Naive thymus-derived CD4-positive, alpha-beta T cell (primary cell): ENCODE measurements at regions not wholly inside any gene's neighbourhood (a gene's known extent, or its start where the extent isn't known, plus 50 kb on each side); places are given as distances from the start of the nearest gene placed in this dataset.
"Not testable (repeated sequence)": the region's sequence is repeated elsewhere in the genome, so short reads cannot be mapped to it uniquely, and the experiment has no call there.

Experiments
- ATAC-seq: fragments of 150-1000 bp; cut with Tn5 transposase; 2 replicates; pipeline ENCODE4 v1.10.0; 2021; ENCODE audit warnings: mild to moderate bottlenecking, moderate library complexity
- CTCF ChIA-PET: fragments of 350-600 bp; sonication (Branson Sonifier 250); formaldehyde crosslinking; loops from one replicate; lab custom pipeline; 2021; ENCODE audit warnings: antibody characterized with exemption; lab: Charles Lee
- POLR2A ChIA-PET: fragments of 350-600 bp; sonication (Branson Sonifier 250); formaldehyde crosslinking; loops from one replicate; lab custom pipeline; 2021; ENCODE audit warnings: antibody characterized with exemption, inconsistent platforms; lab: Charles Lee
- DNase-seq, 9 donors: peaks; one replicate each; pipeline versions ENCODE4 v3.0.0 to v3.0.0-alpha.2; 2020 to 2022; ENCODE audit warnings: mixed read lengths in 1 of 9
- H3K27ac ChIP-seq: one replicate; pipeline ENCODE4 v1.7.0; 2013; ENCODE audit warnings: mild to moderate bottlenecking, low read depth, low read length, moderate library complexity
- H3K27me3 ChIP-seq, 2 donors: one replicate each; pipeline ENCODE4 v1.7.0; 2013; ENCODE audit warnings: low read length in 2 of 2, mild to moderate bottlenecking in 2 of 2, moderate library complexity in 2 of 2; ENCODE audit not compliant: control insufficient read depth in 2 of 2, insufficient read depth in 2 of 2
- H3K36me3 ChIP-seq, 3 experiments: 1 replicate in 2 of 3; 2 replicates in 1 of 3; pipeline ENCODE4 v1.7.0; 2013; ENCODE audit warnings: low read length in 3 of 3, mild to moderate bottlenecking in 3 of 3, moderate library complexity in 1 of 3; ENCODE audit not compliant: insufficient read depth in 3 of 3, control insufficient read depth in 2 of 3
- H3K4me1 ChIP-seq, 2 donors: one replicate each; pipeline ENCODE4 v1.7.0; 2013; ENCODE audit warnings: low read length in 2 of 2, mild to moderate bottlenecking in 2 of 2, moderate library complexity in 1 of 2; ENCODE audit not compliant: control insufficient read depth in 2 of 2, insufficient read depth in 2 of 2
- H3K4me3 ChIP-seq: 2 replicates; pipeline ENCODE4 v1.7.0; 2013; ENCODE audit warnings: mild to moderate bottlenecking, low read length
- H3K9me3 ChIP-seq, 3 experiments: 1 replicate in 2 of 3; 2 replicates in 1 of 3; pipeline ENCODE4 v1.7.0; 2013; ENCODE audit warnings: low read length in 3 of 3; ENCODE audit not compliant: control insufficient read depth in 2 of 3
- H3K27ac Mint-ChIP-seq, 9 donors: one replicate each; pipeline ENCODE4 v1.8.0; 2020 to 2022; ENCODE audit warnings: mixed read lengths in 9 of 9, mild to moderate bottlenecking in 8 of 9, moderate library complexity in 5 of 9, inconsistent platforms in 2 of 9
- H3K27me3 Mint-ChIP-seq, 5 donors: one replicate each; pipeline ENCODE4 v1.8.0; 2021 to 2022; ENCODE audit warnings: mixed read lengths in 5 of 5, mild to moderate bottlenecking in 1 of 5
- H3K36me3 Mint-ChIP-seq, 5 donors: one replicate each; pipeline ENCODE4 v1.8.0; 2020 to 2022; ENCODE audit warnings: mixed read lengths in 5 of 5, mild to moderate bottlenecking in 3 of 5, inconsistent platforms in 1 of 5
- H3K4me1 Mint-ChIP-seq, 7 donors: one replicate each; pipeline ENCODE4 v1.8.0; 2020 to 2022; ENCODE audit warnings: mixed read lengths in 7 of 7, mild to moderate bottlenecking in 3 of 7, inconsistent platforms in 1 of 7
- H3K4me3 Mint-ChIP-seq, 10 donors: one replicate each; pipeline ENCODE4 v1.8.0; 2020 to 2022; ENCODE audit warnings: mild to moderate bottlenecking in 10 of 10, mixed read lengths in 10 of 10, moderate library complexity in 6 of 10, inconsistent platforms in 2 of 10
- H3K9me3 Mint-ChIP-seq, 11 donors: one replicate each; pipeline ENCODE4 v1.8.0; 2020 to 2022; ENCODE audit warnings: mixed read lengths in 11 of 11, mild to moderate bottlenecking in 4 of 11, inconsistent platforms in 1 of 11, moderate library complexity in 1 of 11
- intact Hi-C, 2 donors: fragments of 100-400 bp; cut with micrococcal nuclease; formaldehyde crosslinking; loops; one replicate each; pipeline ENCODE4 v1.15.1; 2023

- H3K27me3 ChIP-seq, H3K27me3 Mint-ChIP-seq, H3K9me3 Mint-ChIP-seq, H3K4me1 ChIP-seq, H3K36me3 ChIP-seq, H3K36me3 Mint-ChIP-seq, H3K4me3 ChIP-seq, H3K27ac Mint-ChIP-seq, POLR2A ChIA-PET, H3K9me3 ChIP-seq, H3K27ac ChIP-seq: not testable (repeated sequence)
- intact Hi-C loops: loop anchor here (2.0 to 10.0 kb wide), 4 partner anchors 251 to 1243 kb away; partner anchors contain the start of gene RP9 (in 1 of the 2)
- Mint-ChIP-seq H3K4me3 (peak overlapping the region in 7 of 10 donors; percentile 26 to 63 (median 51)), H3K4me1 (peaks cover 7 to 17% (median 11%) of the 10 kb centered on the region in 7 donors)
- CTCF ChIA-PET: interaction anchor here (0.7 kb wide), 2 partner anchors 154 to 1895 kb away, joined by 3 read pairs; no protein-coding TSS in a partner anchor
- peak in 6 of 9 donors; percentile 10 to 52 (median 30) for DNase-seq
- ATAC-seq: peak; percentile 91
These were observed 196.9 kb downstream of the AVL9 start for GRCh38 chr7:32691965-32692815.

DNA sequence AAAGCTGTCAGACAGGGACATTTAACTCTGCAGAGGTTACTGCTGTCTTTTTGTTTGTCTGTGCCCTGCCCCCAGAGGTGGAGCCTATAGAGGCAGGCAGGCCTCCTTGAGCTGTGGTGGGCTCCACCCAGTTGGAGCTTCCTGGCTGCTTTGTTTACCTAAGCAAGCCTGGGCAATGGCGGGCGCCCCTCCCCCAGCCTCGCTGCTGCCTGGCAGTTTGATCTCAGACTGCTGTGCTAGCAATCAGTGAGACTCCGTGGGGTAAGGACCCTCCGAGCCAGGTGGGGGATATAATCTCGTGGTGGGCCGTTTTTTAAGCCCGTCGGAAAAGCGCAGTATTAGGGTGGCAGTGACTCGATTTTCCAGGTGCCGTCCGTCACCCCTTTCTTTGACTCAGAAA lies 192.8 kb downstream of the AVL9 start:
- H3K4me3 ChIP-seq, H3K36me3 ChIP-seq, H3K4me3 Mint-ChIP-seq, H3K27ac ChIP-seq, H3K36me3 Mint-ChIP-seq, CTCF ChIA-PET, H3K27ac Mint-ChIP-seq, H3K9me3 Mint-ChIP-seq, POLR2A ChIA-PET, DNase-seq, H3K27me3 Mint-ChIP-seq, ATAC-seq, intact Hi-C loops, H3K4me1 ChIP-seq, H3K9me3 ChIP-seq, H3K27me3 ChIP-seq: not testable (repeated sequence)
- H3K4me1 Mint-ChIP-seq: peaks cover 7 to 17% (median 11%) of the 10 kb centered on the region in 7 donors

GRCh38 chr7:32681174-32681518 lies 185.9 kb downstream of the AVL9 start:
- Mint-ChIP-seq H3K36me3 (peaks cover 0 to 6% (median 0%) of the 10 kb centered on the region in 5 donors), H3K27me3 (peaks cover 0 to 21% (median 0%) of the 10 kb centered on the region in 5 donors), H3K27ac (no peak overlapping the region), H3K9me3 (peaks cover 0 to 4% (median 0%) of the 10 kb centered on the region in 11 donors), H3K4me3 (no peak overlapping the region), H3K4me1 (no peaks in the 10 kb centered on the region)
- no peaks in the 10 kb centered on the region for H3K27me3 ChIP-seq
- ATAC-seq: no peak
- ChIA-PET CTCF (no interaction called here), POLR2A (no interaction called here)
- H3K4me1 ChIP-seq: no peaks in the 10 kb centered on the region
- no peaks in the 10 kb centered on the region for H3K9me3 ChIP-seq
- no peaks in the 10 kb centered on the region for H3K36me3 ChIP-seq
- no peak overlapping the region for H3K27ac ChIP-seq
- no peak for DNase-seq
- intact Hi-C loops: no loop called here
- no peak overlapping the region for H3K4me3 ChIP-seq

- CTCF ChIA-PET: no interaction called here
- Histone ChIP-seq H3K4me1 (no peaks in the 10 kb centered on the region), H3K27me3 (no peaks in the 10 kb centered on the region), H3K4me3 (no peak overlapping the region), H3K36me3 (no peaks in the 10 kb centered on the region), H3K9me3 (no peaks in the 10 kb centered on the region), H3K27ac (no peak overlapping the region)
- Mint-ChIP-seq H3K27me3 (peaks cover 0 to 21% (median 0%) of the 10 kb centered on the region in 5 donors), H3K4me3 (no peak overlapping the region), H3K27ac (no peak overlapping the region), H3K36me3 (peaks cover 0 to 10% (median 0%) of the 10 kb centered on the region in 5 donors), H3K9me3 (peaks cover 0 to 4% (median 0%) of the 10 kb centered on the region in 11 donors), H3K4me1 (no peaks in the 10 kb centered on the region)
- no peak for ATAC-seq
- DNase-seq: no peak
- POLR2A ChIA-PET: no interaction called here
- intact Hi-C loops: no loop called here
These were observed 185.2 kb downstream of the AVL9 start for GRCh38 chr7:32680259-32681173.

- Histone ChIP-seq H3K9me3 (no peaks in the 10 kb centered on the region), H3K27ac (no peak overlapping the region), H3K4me1 (no peaks in the 10 kb centered on the region), H3K36me3 (no peaks in the 10 kb centered on the region), H3K4me3 (no peak overlapping the region), H3K27me3 (no peaks in the 10 kb centered on the region)
- H3K9me3 Mint-ChIP-seq: peaks cover 0 to 4% (median 0%) of the 10 kb centered on the region in 11 donors
- peaks cover 0 to 10% (median 0%) of the 10 kb centered on the region in 5 donors for H3K36me3 Mint-ChIP-seq
- ATAC-seq (no peak), DNase-seq (no peak)
- no peak overlapping the region for H3K4me3 Mint-ChIP-seq
- CTCF ChIA-PET: no interaction called here
- H3K27me3 Mint-ChIP-seq: peaks cover 0 to 21% (median 0%) of the 10 kb centered on the region in 5 donors
- intact Hi-C loops: no loop called here
- H3K27ac Mint-ChIP-seq: no peak overlapping the region
- POLR2A ChIA-PET: no interaction called here
- no peaks in the 10 kb centered on the region for H3K4me1 Mint-ChIP-seq
These were observed 183.9 kb downstream of the AVL9 start for GRCh38 chr7:32679192-32679591.

- Histone ChIP-seq H3K27ac (no peak overlapping the region), H3K4me3 (no peak overlapping the region), H3K27me3 (no peaks in the 10 kb centered on the region), H3K36me3 (no peaks in the 10 kb centered on the region), H3K9me3 (no peaks in the 10 kb centered on the region), H3K4me1 (no peaks in the 10 kb centered on the region)
- CTCF ChIA-PET: interaction anchor here (0.6 kb wide), 1 partner anchor 464 kb away, joined by 5 read pairs; no protein-coding TSS in a partner anchor
- peaks cover 0 to 10% (median 0%) of the 10 kb centered on the region in 5 donors for H3K36me3 Mint-ChIP-seq
- H3K27me3 Mint-ChIP-seq: peaks cover 0 to 26% (median 0%) of the 10 kb centered on the region in 5 donors
- H3K4me3 Mint-ChIP-seq: no peak overlapping the region
- POLR2A ChIA-PET: no interaction called here
- no peak overlapping the region for H3K27ac Mint-ChIP-seq
- H3K4me1 Mint-ChIP-seq: no peaks in the 10 kb centered on the region
- intact Hi-C loops: no loop called here
- ATAC-seq (no peak), DNase-seq (no peak)
- H3K9me3 Mint-ChIP-seq: peaks cover 0 to 4% (median 0%) of the 10 kb centered on the region in 11 donors
These were observed 182.3 kb downstream of the AVL9 start for GRCh38 chr7:32677593-32677992.
